T-helper 9 cell (primary cell): ENCODE measurements at regions not wholly inside any gene's neighbourhood (a gene's known extent, or its start where the extent isn't known, plus 50 kb on each side); places are given as distances from the start of the nearest gene placed in this dataset.

Experiments used
- DNase-seq: peaks from one replicate; pipeline ENCODE4 v3.0.0-alpha.2; 2020

DNA sequence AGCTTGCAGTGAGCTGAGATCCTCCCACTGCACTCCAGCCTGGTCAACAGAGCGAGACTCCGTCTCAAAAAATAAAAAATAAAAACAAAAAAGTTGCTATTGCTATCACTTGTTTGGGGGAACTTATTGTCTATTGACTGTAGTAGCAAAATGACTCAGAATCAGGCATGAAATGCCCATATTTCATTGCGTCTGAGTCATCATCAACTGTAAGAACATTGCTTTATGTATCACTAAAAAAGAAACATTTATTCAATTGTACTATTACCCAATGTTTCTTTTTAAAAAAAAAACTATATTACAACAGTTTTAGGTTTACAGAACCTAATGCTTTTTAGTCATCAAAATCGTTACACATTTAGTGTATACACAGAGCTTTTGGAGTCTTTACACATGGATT, 91.0 kb upstream of the FMN2 start:
- DNase-seq, result no peak

DNA sequence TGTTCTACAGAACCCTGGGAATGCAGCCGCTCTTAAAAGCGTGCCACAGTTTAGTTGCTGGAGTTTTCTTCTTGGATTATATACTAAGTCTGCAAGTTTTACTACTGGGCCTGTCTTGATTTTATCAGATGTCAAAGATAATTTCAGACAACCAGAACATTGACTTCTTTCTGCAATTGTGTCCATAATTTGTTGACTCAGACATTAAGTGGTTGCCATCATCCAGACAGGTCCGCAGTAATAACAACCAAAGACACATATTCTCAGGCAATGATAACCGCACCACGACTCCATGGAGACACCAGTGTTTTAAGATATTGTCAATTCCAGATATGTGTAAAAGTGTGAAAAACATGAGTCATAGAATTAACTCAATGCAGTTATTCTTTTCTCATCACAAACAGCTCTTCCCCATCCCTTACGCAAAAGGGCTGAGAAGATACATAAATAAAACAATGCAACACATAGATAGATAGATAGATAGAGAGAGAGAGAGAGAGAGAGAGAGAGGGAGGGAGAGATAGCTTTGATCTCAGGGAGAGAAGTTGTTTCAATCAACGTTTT, 90.4 kb upstream of the FMN2 start:
- DNase-seq, result no peak

DNA sequence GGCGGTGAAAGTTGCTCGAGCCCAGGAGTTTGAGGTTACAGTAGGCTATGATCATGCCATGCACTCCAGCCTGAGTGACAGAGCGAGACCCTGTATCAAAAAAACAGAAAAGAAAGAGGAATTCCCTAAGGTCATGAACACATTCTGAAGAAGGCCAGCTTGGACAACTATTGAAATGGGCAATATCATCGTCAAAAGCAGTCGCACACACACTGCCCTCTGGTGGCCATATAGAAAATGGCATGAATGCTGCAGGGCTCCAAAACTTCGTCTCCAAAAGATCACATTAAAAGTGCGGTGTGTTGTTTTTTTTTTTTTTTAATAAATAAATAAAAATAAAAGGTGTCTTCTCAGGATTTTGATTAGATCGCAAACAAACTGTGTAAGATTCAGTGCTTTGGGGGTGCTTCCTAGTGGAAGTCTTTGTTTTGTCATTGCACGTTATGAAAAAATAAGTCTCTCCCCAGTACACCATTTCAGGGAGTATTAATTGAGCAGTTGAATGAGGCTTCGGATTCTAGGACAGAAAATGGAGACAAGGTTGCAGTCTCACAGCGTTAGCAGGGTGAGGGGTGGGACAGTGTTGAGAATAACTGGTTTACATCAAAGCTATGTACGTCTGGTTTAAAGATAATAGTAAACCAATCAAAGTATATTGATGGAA, 87.5 kb upstream of the FMN2 start:
- DNase-seq, result no peak

DNA sequence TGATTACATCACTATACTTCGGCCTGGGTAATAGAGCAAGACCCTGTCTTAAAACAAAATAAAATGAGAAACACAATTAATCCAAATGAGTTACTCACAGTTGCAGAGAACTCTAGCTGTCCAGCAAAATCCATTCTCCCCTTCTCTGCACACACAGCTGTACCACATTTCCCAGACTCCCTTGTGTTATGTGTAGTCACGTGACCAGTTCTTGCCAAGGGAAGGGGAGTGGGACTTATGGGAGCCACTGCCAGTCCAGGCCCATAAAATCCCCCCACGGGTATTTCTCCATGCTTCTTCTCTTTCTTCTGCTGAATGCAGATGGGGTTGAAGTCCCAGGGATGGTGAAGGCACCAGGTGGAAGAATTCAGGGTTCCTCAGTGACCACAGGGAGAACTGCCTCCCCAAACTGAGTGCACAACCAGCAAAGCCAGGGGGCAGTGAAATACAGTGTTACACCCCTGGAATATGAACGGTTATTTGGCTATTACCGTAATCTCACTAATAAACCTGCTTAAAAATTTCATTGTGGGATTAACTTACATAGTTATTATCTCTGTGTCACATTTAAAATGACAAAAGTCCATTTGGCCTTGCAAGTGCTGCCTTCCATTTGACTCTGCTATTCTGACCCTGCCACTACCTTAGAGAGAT, 85.6 kb upstream of the FMN2 start:
- DNase-seq, result no peak

DNA sequence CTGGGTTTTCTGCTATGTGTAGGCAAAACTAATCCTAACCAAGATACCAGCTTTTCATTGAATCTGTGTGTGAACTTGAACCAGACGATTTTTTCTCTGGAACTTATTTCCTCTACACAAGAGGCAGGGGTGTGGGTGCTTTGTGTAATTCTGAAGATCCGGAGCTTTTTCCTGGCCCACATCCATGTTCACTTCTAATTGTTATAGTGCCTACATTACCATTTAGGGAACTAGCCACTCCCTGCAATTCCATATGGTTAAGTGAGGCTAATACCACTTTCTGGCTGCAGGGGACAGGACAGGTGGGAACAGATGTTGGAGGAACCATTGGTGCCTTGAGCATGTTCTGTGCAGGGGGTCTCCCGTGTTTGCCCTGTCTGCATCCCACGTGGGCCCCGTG, 83.4 kb upstream of the FMN2 start:
- no peak for DNase-seq

DNA sequence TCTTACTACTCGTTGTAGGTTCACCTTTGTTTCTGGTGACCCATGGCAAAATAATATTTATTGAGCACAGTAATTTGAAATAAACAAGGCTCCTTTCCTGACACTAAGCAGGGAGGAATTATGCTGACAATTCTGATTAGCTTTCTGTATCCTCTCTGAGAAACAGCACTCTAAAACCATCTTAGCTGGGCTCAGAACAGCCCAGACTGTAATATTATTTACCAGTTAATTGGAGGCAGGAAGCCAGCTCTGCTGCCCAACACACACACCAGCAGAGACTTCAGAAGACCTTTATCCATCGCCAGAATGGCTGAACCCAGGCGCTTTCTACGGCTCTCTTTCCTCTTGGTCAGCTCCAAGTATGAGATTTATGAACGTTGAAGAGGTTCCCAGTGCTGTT, 77.6 kb upstream of the FMN2 start:
- DNase-seq, result no peak

DNA sequence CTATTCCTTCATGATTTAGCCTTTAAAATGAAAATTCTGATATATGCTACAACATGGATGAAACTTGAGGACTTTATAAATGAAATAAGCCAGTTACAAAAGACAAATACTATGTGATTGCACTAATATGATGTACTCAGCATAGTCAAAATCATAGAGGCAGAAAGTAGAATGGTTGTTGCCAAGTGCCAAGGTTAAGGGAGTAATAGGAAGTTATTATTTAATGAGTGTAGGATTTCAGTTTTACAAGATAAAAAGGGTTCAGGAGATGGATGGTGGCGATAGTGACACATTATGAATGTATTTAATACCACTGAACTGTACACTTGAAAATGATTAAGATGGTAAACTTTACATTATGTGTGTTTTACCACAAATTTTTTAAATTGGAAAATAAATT, 73.1 kb upstream of the FMN2 start:
- no peak for DNase-seq

DNA sequence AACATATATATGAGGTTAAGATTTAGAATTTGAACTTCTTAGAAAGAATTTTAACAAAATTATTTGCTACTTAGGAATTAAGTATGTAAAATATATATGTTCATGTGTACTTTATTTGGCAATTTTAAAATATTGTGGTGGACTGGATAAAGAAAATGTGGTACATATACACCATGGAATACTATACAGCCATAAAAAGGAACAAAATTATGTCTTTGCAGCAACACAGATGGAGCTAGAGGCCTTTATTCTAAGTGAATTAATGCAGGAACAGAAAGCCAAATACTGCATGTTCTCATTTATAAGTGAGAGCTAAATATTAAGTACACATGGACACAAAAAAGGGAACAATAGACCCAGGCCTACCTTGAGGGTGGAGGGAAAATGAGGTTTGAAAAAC, 72.2 kb upstream of the FMN2 start:
- DNase-seq, result no peak

DNA sequence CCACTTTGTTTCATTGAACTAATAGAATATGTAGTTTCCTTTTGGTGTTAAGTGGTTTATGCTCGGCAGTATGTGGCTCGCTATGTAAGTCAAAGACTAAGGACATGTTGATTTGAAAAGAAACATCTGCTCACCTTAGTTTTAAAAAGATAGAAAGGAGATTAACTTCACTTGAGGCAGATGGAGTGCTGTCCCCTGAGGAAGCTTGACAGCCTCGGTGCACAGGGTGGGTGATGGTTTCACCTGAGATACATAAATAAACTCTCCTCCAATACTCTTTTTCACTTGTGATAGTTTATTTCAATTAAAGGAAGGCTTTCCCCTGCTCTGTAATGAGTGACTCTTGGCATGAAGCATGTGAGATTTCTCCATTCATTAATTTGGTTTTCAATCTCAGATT, 70.8 kb upstream of the FMN2 start:
- no peak for DNase-seq

DNA sequence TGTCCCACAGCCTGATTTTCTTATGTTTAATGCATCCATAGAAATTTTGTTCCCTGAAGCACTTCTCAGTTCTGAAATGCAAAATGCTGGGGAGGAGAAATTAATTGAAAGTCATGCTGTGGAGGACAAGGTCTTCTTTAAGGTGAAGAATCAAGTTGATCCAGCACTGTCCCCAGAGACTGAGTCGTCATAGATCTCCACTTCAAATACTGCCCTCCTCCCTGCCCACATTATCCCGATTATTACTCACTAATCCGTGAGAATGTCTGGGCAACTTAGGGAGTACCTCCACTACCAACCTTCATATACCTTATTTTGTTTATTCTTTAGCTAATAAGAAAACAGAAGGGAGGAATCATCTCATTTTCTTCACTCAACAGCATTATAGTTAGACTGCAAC, 70.0 kb upstream of the FMN2 start:
- DNase-seq, result no peak

DNA sequence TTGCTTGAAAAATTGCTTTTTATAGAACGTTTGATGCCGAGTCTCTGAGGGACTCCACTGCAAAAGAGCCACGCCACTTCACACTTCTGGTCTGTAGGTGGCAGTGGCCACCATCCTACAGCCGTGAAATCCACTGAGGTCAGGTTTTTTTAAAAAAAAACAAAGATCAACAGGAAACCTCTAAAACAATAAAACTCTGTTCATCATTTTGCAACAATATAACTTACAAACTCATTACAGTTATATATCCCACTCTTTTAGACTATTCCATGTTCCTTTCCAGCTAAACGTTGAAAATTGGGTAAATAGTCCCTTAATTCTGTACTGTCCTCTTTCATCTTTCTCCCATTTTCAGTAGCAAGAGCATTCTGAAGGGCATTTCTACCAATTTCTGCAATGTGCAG, 64.6 kb upstream of the FMN2 start:
- DNase-seq, result no peak

DNA sequence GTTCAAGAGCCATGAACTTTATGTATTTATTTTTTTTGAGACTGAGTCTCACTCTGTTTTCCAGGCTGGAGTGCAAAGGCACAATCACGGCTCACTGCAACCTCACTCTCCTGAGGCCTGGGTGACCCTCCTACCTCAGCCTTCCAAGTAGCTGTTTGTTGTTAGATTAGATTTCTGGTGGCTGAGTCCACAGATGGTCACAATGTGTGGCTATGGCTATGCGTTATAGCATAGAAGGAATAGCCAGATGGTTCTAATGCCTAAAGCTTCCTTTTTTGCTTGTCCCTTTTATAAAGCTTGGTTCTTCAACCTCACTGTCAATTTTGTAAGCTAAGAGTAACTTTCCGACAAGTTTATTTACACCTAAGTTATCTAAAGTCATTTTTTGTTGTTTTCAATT, 62.3 kb upstream of the FMN2 start:
- DNase-seq, result no peak

DNA sequence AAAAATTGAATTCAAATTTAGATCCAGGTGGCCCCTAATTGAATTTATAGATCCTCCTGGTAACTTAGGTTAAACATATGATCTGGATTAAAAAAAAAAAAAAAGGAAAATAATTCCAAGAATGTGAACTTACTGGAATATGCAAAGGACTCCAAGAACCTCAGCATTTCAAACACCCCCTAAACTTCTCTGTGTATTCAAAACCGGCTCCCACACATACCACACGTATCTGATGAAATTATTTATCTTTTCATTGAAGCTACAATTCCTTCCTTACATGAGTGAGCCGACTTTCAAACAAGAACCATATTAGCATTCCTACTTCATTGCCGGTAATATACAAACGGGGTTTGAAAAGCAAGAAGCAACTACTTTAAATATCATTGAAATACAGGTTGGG, 61.4 kb upstream of the FMN2 start:
- DNase-seq, result no peak

DNA sequence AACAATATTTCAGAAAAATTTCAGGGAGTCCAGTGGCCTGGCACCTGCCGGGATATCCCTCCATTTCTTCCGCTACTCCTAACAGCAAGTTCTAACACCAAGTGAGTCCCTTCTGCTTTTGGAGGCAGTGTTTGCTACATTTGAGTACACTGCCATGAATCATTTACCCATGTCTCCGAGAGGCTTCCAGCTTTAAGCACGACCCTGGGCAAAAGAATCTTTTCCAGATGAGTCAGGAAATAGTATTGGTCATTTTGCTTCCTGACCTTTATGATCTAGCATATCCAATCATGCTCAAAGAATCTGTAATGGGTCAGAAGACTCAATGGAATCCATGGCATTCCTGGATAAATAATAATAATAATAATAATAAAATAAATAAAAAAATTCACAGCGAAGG, 60.7 kb upstream of the FMN2 start:
- DNase-seq, result no peak

DNA sequence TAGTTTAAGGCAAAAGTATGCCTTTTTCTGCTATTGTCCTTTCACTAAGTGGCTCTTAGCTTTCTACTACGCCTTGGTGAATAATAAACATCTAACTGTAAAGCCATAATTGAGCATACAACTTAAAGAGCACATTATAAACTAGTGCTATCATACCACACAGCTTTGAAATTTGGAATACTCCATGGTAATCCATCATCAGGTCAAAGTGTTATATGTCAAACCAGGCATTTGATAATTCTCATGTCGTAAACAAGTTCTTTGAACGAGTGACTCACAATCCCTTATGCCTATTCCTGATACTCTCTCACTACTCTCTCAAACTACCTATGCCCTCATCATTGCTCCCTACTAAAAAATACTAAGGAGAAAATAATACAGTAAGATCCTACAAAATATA, 60.3 kb upstream of the FMN2 start:
- no peak for DNase-seq

DNA sequence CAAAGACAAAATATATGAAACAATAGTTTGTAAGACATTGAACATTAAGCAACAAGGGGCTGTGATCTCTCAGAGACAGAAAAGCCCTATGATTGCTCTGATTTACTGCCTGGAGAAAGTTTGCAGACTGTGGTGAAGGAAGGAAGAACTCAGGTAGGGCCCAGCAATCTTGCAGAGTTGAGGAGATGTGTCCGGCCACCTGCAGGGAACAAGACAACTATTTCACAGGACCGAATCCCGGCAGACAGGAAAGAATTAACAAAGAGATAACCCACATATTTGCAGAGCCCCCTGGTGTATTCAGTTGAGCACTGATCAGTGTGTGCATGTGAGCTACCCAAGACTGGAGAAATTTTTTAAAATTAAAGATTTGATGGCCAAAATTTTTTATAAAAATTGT, 58.3 kb upstream of the FMN2 start:
- DNase-seq, result no peak

DNA sequence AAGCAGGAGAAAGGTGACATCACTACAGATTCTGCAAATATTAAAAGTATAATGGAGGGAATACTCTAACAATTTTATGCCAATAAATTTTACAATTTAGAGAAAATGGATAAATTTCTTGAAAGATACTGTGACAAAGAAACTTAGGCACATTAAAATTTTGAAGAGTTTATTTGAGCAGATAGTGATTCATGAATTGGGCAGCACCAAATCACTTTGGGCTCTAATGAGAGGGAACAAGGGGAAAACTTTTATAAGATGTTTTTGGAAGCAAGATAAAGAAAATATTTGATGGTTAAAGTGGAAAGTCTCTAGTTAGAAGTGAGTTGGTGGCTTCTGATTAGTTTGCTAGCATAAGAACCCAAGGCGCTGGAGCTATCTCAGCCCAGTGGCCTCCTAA, 55.2 kb upstream of the FMN2 start:
- no peak for DNase-seq
